BLaER1 (cell line): ENCODE measurements at regions not wholly inside any gene's neighbourhood (a gene's known extent, or its start where the extent isn't known, plus 50 kb on each side); places are given as distances from the start of the nearest gene placed in this dataset.

ENCODE experiments used
- H3K27ac ChIP-seq: shearing (Covaris generic); formaldehyde crosslinking; 2 replicates; pipeline ENCODE4 v1.8.1; 2022
- H3K27me3 ChIP-seq: shearing (Covaris generic); formaldehyde crosslinking; 2 replicates; pipeline ENCODE4 v1.8.1; 2022
- H3K36me3 ChIP-seq: shearing (Covaris generic); formaldehyde crosslinking; 2 replicates; pipeline ENCODE4 v1.8.1; 2022
- H3K4me1 ChIP-seq: shearing (Covaris generic); formaldehyde crosslinking; 2 replicates; pipeline ENCODE4 v1.8.1; 2022
- H3K4me2 ChIP-seq: shearing (Covaris generic); formaldehyde crosslinking; 2 replicates; pipeline ENCODE4 v1.8.1; 2022
- H3K4me3 ChIP-seq: shearing (Covaris generic); formaldehyde crosslinking; 2 replicates; pipeline ENCODE4 v1.8.1; 2022
- H3K9ac ChIP-seq: shearing (Covaris generic); formaldehyde crosslinking; 2 replicates; pipeline ENCODE4 v1.8.1; 2022
- H3K9me3 ChIP-seq: shearing (Covaris generic); formaldehyde crosslinking; 2 replicates; pipeline ENCODE4 v1.8.1; 2022
- H4K20me1 ChIP-seq: shearing (Covaris generic); formaldehyde crosslinking; 2 replicates; pipeline ENCODE4 v1.8.1; 2022
- Cebpa-rat ChIP-seq: shearing (Covaris generic); IDR thresholded peaks from 2 replicates; pipeline ENCODE4 v1.8.1; 2022

DNA sequence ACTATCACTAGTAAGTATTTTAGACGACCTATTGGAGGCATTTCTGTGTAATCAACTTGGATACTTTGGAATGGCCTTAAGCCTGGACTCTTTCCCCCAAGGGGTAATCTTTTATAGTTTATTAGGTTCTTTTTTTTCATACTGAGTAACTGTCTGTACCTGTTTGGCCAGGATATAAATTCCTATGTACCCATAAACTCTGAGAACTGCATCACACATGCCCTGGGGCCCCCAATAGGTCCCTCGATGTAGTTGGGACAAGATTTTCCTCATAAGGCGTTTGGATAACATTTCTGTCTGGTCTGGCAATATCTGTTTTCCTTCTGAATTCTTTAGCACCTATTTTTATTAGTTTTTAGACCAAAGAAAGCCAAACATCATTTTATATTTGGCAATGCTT lies 86.4 kb upstream of the WNT7A start:
- Histone ChIP-seq H3K36me3 (no peaks in the 10 kb centered on the region), H3K4me3 (no peak overlapping the region), H3K4me2 (no peak overlapping the region), H3K27ac (no peak overlapping the region), H3K9me3 (peaks cover 18% of the 10 kb centered on the region), H4K20me1 (no peaks in the 10 kb centered on the region), H3K27me3 (no peaks in the 10 kb centered on the region), H3K4me1 (no peaks in the 10 kb centered on the region), H3K9ac (no peak overlapping the region)
- TF ChIP-seq Cebpa-rat: no peak

DNA sequence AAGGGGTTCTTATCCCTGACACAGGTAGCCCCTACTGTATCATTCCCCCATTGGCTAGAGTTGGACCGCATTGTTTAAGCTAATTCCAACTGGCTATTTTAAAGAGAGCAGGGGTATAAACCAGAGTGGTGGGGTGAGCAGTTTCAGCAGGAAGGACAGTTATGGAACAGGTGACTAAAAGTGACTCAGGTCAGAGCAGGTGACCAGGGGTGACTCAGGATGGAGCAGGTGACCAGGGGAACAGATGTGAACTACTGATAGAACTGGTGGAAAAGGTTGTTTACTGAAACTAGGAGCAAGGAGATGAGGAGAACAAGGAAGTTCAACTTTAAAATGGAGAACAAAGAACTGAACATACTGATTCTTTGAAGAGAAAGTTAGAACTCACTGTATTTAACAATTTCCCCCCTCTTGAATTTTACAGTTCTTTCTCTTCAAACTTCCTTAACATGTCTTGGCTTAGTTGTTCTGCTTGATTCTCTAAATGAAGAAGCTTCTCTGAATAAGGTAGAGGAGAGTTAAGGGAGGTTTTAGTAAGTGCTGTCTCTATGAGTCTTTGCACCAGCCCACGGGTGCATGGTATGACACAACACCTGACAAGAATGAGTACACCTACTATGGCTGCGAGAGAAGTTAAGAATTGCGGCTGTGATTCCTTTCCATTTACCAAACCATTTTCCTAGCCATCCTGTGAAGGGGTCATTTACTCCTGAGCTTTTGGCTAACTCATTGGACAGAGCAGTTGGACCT lies 83.4 kb upstream of the WNT7A start:
- Histone ChIP-seq H3K27me3 (no peaks in the 10 kb centered on the region), H3K27ac (no peak overlapping the region), H3K9ac (no peak overlapping the region), H3K9me3 (no peaks in the 10 kb centered on the region), H3K36me3 (no peaks in the 10 kb centered on the region), H4K20me1 (no peaks in the 10 kb centered on the region), H3K4me2 (no peak overlapping the region), H3K4me3 (no peak overlapping the region), H3K4me1 (no peaks in the 10 kb centered on the region)
- no peak for TF ChIP-seq Cebpa-rat

DNA sequence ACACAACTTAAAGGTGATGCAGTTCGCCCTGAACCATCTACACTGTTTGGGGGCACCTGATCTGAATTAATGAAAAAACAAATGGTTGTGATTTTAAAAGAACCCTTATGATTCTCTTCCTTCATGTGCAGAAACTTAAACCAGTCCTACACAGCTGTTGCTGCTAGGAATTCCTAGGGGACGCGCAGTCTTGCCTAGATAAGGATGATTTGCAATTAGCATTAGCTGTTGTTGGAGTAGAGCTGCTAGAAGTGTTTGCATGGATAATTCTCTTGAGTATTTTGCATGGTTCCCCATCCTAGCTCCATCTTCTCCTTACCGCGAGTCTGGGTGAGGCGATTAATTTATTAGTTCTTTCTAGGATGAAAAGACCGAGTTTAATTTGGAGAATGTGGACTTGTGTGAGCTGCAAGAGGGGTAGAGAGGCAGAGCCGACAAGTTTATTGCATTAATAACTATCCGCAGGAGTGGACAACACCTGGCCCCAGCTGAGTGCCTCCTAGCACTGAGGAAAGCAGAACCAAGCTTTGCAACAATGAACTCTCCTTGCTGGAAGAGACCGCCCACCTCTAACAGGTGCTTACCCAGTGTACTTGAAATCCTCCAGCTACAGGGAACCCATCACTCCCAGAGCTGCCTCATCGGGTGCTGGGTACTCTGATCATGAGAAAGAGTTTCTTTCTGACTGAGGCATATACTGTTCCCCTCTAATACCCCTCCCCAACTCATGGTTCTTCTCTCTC lies 75.0 kb upstream of the WNT7A start:
- H3K9me3 ChIP-seq: no peaks in the 10 kb centered on the region
- H3K9ac ChIP-seq: no peak overlapping the region
- no peak for TF ChIP-seq Cebpa-rat
- H4K20me1 ChIP-seq: no peaks in the 10 kb centered on the region
- H3K4me1 ChIP-seq: peaks cover 20% of the 10 kb centered on the region
- no peaks in the 10 kb centered on the region for H3K36me3 ChIP-seq
- no peak overlapping the region for H3K4me2 ChIP-seq
- no peak overlapping the region for H3K4me3 ChIP-seq
- no peaks in the 10 kb centered on the region for H3K27me3 ChIP-seq
- no peak overlapping the region for H3K27ac ChIP-seq

DNA sequence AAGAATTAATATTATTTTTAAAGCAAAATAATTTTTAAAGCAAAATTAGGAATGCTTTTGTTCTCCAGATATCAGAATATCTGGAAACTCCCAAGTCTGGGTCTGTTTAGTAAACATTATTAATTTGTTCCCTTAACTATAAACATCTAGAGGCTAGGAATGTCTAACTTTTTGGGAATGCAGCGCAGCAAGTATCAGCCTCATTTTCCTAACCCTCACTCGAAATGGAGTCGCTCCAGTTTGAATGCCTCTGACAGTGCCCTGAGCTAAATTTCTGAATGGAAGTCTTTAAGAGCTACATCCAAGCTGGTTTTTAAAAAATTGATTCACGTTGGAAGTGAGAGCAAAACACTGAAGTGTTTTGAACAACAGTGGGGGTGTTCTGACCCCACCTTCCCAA lies 74.4 kb upstream of the WNT7A start:
- Histone ChIP-seq H3K4me3 (no peak overlapping the region), H3K27ac (no peak overlapping the region), H3K27me3 (no peaks in the 10 kb centered on the region), H3K9me3 (no peaks in the 10 kb centered on the region), H3K36me3 (no peaks in the 10 kb centered on the region), H3K4me2 (no peak overlapping the region), H3K4me1 (peaks cover 20% of the 10 kb centered on the region), H4K20me1 (no peaks in the 10 kb centered on the region), H3K9ac (no peak overlapping the region)
- TF ChIP-seq Cebpa-rat: no peak

DNA sequence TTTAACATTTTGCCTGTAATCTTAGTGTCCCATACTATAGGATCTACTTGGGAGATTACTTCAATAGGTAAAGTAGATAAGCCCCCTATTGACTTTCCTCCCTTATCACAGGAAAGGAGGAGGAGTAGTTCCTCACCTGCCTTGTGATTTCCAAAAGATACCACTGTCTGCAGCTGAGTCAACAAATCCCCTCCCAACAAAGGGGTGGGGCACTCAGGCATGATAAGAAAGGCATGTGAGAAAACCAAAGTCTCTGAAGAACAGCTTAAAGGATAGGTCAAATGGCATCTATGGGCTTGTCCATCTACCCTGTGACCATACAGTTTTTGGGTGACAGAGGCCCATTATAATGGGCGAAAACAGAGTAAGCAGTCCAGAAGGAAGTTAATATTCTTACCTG lies 71.3 kb upstream of the WNT7A start:
- Histone ChIP-seq H3K36me3 (no peaks in the 10 kb centered on the region), H4K20me1 (no peaks in the 10 kb centered on the region), H3K4me2 (no peak overlapping the region), H3K27me3 (no peaks in the 10 kb centered on the region), H3K4me1 (peaks cover 20% of the 10 kb centered on the region), H3K9me3 (peaks cover 11% of the 10 kb centered on the region), H3K27ac (no peak overlapping the region), H3K4me3 (no peak overlapping the region), H3K9ac (no peak overlapping the region)
- no peak for TF ChIP-seq Cebpa-rat

DNA sequence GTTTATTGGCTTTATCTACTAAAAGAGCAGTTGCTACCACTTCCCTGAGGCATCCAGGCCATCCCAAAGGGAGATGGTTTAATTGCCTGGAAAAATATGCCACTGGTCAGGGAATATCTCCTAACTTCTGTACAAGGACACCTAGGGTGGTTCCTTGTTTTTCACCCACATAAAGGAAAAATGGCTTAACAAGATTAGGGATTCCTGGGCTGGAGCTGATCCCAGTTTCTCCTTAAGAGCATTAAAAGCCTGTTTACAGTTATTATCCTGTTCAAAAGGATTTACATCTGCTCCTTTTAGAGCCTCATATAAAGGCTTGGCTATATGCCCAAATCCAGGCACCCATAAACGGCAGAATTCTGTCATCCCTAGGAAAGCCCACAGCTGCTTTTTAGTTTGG lies 70.2 kb upstream of the WNT7A start:
- Histone ChIP-seq H3K9me3 (peaks cover 11% of the 10 kb centered on the region), H3K9ac (no peak overlapping the region), H3K36me3 (no peaks in the 10 kb centered on the region), H3K4me2 (no peak overlapping the region), H4K20me1 (no peaks in the 10 kb centered on the region), H3K4me1 (peaks cover 20% of the 10 kb centered on the region), H3K27ac (no peak overlapping the region), H3K27me3 (no peaks in the 10 kb centered on the region), H3K4me3 (no peak overlapping the region)
- TF ChIP-seq Cebpa-rat: no peak

DNA sequence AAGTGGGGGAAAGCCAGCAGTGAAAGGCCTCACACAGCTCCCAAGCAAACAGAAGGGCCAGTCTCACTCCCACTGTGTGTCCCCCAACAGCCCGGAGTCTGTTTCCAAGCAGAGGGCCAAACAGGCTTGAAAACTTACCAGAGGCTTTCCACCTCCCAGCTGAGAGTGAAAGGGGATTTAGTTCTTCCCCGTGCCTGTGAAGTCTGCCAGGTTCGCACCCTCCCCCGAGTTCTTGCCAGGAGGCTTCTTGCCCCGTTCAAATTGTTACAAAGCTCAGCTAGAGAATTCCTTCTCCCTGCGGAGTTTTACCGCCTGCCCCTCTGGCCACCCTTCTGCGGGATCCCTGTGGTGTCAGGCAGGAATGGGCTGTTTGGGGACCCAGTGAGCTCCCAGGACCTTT lies 68.0 kb upstream of the WNT7A start:
- no peaks in the 10 kb centered on the region for H4K20me1 ChIP-seq
- no peak for TF ChIP-seq Cebpa-rat
- no peak overlapping the region for H3K9ac ChIP-seq
- H3K9me3 ChIP-seq: peaks cover 22% of the 10 kb centered on the region
- H3K27ac ChIP-seq: no peak overlapping the region
- H3K36me3 ChIP-seq: no peaks in the 10 kb centered on the region
- peaks cover 14% of the 10 kb centered on the region for H3K4me1 ChIP-seq
- no peak overlapping the region for H3K4me2 ChIP-seq
- no peaks in the 10 kb centered on the region for H3K27me3 ChIP-seq
- no peak overlapping the region for H3K4me3 ChIP-seq

DNA sequence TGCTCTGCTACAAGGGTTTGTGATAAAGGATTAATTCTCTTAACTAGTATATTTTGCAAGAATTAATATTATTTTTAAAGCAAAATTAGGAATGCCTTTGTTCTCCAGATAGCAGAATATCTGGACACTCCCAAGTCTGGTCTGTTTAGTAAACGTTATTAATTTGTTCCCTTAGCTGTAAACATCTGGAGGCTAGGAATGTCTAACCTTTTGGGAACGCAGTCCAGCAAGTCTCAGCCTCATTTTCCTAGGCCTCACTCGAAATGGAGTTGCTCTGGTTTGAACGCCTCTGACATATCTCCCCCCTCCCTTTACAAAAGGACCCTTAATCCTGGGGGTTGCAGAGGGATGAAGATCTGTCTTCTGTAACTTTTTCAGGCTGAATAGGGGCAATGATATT lies 59.3 kb upstream of the WNT7A start:
- no peaks in the 10 kb centered on the region for H4K20me1 ChIP-seq
- H3K4me3 ChIP-seq: no peak overlapping the region
- H3K36me3 ChIP-seq: no peaks in the 10 kb centered on the region
- H3K9ac ChIP-seq: no peak overlapping the region
- peaks cover 11% of the 10 kb centered on the region; the same call in 1 of the 2 replicates for H3K9me3 ChIP-seq
- no peaks in the 10 kb centered on the region for H3K27me3 ChIP-seq
- H3K4me2 ChIP-seq: no peak overlapping the region
- no peaks in the 10 kb centered on the region for H3K4me1 ChIP-seq
- H3K27ac ChIP-seq: no peak overlapping the region
- TF ChIP-seq Cebpa-rat: no peak

DNA sequence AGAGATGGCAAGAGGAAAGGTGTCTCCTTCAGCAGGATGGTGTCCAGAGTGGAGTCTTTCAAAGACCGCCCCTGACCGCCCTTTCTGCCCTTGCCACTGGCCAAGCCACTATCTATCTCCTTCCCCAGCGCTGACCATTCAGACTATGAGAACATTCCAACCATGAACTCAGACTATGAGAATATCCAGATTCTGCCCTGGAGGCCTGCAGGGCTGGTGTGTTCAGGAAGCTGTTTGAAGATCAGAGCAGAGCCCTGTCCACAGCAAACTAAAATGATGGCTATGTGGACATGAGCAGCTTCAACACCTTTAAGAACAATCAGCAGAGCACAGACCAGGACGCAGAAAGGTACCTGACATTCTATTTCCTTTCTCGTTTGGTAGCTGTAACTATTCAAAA lies 57.3 kb upstream of the WNT7A start:
- no peaks in the 10 kb centered on the region for H3K9me3 ChIP-seq
- H3K4me2 ChIP-seq: no peak overlapping the region

DNA sequence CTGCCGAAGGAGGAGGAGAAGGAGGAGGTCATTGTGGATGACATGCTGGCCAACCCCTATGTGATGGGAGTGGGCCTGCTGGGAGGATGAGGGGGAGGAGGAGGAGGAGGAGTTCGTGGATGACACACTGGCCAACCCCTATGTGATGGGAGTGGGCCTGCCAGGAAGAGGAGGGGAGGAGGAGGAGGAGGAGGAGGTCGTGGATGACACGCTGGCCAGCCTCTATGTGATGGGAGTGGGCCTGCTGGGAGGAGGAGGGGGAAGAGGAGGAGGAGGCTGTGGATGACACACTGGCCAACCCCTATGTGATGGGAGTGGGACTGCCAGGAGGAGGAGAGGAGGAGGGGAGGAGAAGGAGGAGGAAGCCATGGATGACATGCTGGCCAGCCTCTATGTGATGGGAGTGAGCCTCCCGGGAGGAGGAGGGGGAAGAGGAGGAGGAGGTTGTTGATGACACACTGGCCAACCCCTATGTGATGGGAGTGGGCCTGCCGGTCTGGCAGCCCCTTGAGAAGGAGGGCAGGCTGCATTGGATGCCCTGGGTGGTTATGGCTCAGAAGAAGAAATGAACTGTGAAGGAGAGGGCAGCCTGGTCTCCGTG lies 55.7 kb upstream of the WNT7A start:
- Histone ChIP-seq H3K4me2 (no peak overlapping the region), H3K36me3 (no peaks in the 10 kb centered on the region), H3K4me1 (no peaks in the 10 kb centered on the region), H3K4me3 (no peak overlapping the region), H3K27me3 (no peaks in the 10 kb centered on the region), H3K27ac (no peak overlapping the region), H4K20me1 (no peaks in the 10 kb centered on the region), H3K9me3 (no peaks in the 10 kb centered on the region), H3K9ac (no peak overlapping the region)
- TF ChIP-seq Cebpa-rat: no peak

More for the DNA sequence above, 57.3 kb upstream of the WNT7A start:
- H4K20me1 ChIP-seq: no peaks in the 10 kb centered on the region
- H3K4me3 ChIP-seq: no peak overlapping the region
- H3K27me3 ChIP-seq: no peaks in the 10 kb centered on the region
- TF ChIP-seq Cebpa-rat: no peak
- no peaks in the 10 kb centered on the region for H3K36me3 ChIP-seq
- H3K27ac ChIP-seq: no peak overlapping the region
- H3K4me1 ChIP-seq: no peaks in the 10 kb centered on the region
- H3K9ac ChIP-seq: no peak overlapping the region
